OCI-LY7 (cell line): ENCODE measurements at regions not wholly inside any gene's neighbourhood (a gene's known extent, or its start where the extent isn't known, plus 50 kb on each side); places are given as distances from the start of the nearest gene placed in this dataset.

Experiments used
- CTCF ChIP-seq: fragments of 200-600 bp; sonication (generic); conservative IDR thresholded peaks from 2 replicates; pipeline ENCODE4 v1.5.1; 2014; ENCODE audit warnings: mild to moderate bottlenecking, antibody characterized with exemption, low read length, moderate library complexity, mixed read lengths
- EZH2phosphoT487 ChIP-seq: fragments of 200-600 bp; sonication (generic); IDR thresholded peaks from 2 replicates; pipeline ENCODE4 v1.6.1; 2018; ENCODE audit warnings: low read depth, borderline replicate concordance, mild to moderate bottlenecking, mixed run types, antibody characterized with exemption, low read length, moderate library complexity, mixed read lengths

DNA sequence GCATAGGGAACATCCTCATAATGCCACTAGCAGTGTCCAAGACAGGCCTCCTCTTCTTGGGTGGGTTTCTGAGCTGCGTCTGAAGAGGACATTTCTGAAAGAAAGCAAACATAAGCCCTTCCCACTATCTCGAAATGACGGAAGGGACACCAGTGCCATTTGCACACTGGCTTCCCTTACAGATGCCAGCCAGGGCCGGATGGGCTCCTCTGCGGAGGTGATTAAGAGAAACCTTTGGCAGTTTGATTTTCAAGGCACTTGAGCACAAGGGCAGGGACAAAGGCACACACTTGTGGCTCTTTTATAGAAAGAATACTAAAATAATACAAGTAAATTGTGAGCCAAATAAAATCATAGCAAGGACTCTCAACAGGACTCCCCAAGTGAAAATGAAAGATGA is 106.6 kb upstream of the CELF2 start:
- no peak for TF ChIP-seq CTCF
- TF ChIP-seq EZH2phosphoT487, result no peak
